AG04450 (cell line): ENCODE measurements at regions not wholly inside any gene's neighbourhood (a gene's known extent, or its start where the extent isn't known, plus 50 kb on each side); places are given as distances from the start of the nearest gene placed in this dataset.

Source experiments
- CTCF ChIA-PET: fragments of 300-600, 350-600 bp; formaldehyde crosslinking; extraction: SDS; loops from one replicate; lab custom pipeline; 2022; ENCODE audit warnings: antibody characterized with exemption, inconsistent platforms; lab: Charles Lee
- POLR2A ChIA-PET: fragments of 350-600 bp; formaldehyde crosslinking; extraction: SDS; loops from one replicate; lab custom pipeline; 2021; ENCODE audit warnings: antibody characterized with exemption, inconsistent platforms; lab: Yijun Ruan, JAX
- DNase-seq: peaks from one replicate; pipeline ENCODE4 v3.0.0-alpha.2; 2011; ENCODE audit warnings: low read depth, low spot score
- H3K27ac ChIP-seq: one replicate; pipeline ENCODE4 v1.5.1; 2012; ENCODE audit warnings: low read depth, low read length, control low read depth
- H3K27me3 ChIP-seq: one replicate; pipeline ENCODE4 v1.6.0; 2012; ENCODE audit warnings: low read length; ENCODE audit not compliant: control insufficient read depth, insufficient read depth
- H3K4me3 ChIP-seq: 2 replicates; pipeline ENCODE4 v1.5.1; 2011; ENCODE audit warnings: mild to moderate bottlenecking, low read depth, low read length, control low read depth
- H3K9me3 ChIP-seq: 2 replicates; pipeline ENCODE4 v1.5.1; 2012; ENCODE audit warnings: low read length; ENCODE audit not compliant: control insufficient read depth, insufficient read depth
- CTCF ChIP-seq: IDR thresholded peaks from 2 replicates; pipeline ENCODE4 v1.5.1; 2011; ENCODE audit warnings: low read depth, low read length, control low read depth, inconsistent platforms

- CTCF ChIA-PET, result interaction anchor here (0.7 to 2.0 kb wide), 3 partner anchors 23 to 406 kb away, joined by 3 to 6 read pairs (median 3); partner anchors contain the start of gene ARL4A
- POLR2A ChIA-PET, result no interaction called here
Measured at GRCh38 chr7:13093160-13093559, 405.7 kb downstream of the ARL4A start.

GRCh38 chr7:13097499-13097898 is 410.1 kb downstream of the ARL4A start:
- POLR2A ChIA-PET, result no interaction called here
- no peak overlapping the region for H3K4me3 ChIP-seq
- CTCF ChIA-PET, result no interaction called here
- DNase-seq, result no peak
- no peak for TF ChIP-seq CTCF
- H3K27ac ChIP-seq, result no peak overlapping the region
- H3K27me3 ChIP-seq, result no peaks in the 10 kb centered on the region
- no peaks in the 10 kb centered on the region for H3K9me3 ChIP-seq

More at GRCh38 chr7:13093160-13093559, 405.7 kb downstream of the ARL4A start:
- no peaks in the 10 kb centered on the region for H3K9me3 ChIP-seq
- no peaks in the 10 kb centered on the region for H3K27me3 ChIP-seq
- TF ChIP-seq CTCF, result no peak
- H3K4me3 ChIP-seq, result no peak overlapping the region
- H3K27ac ChIP-seq, result no peak overlapping the region
- DNase-seq, result no peak

GRCh38 chr7:13098161-13098560 is 410.7 kb downstream of the ARL4A start:
- H3K27ac ChIP-seq, result no peak overlapping the region
- ChIA-PET POLR2A (no interaction called here), CTCF (interaction anchor here (0.7 kb wide), 1 partner anchor 368 kb away, joined by 3 read pairs; no protein-coding TSS in a partner anchor)
- DNase-seq, result no peak
- H3K9me3 ChIP-seq, result no peaks in the 10 kb centered on the region
- no peak for TF ChIP-seq CTCF
- H3K27me3 ChIP-seq, result no peaks in the 10 kb centered on the region
- H3K4me3 ChIP-seq, result no peak overlapping the region

GRCh38 chr7:13099154-13099795 is 411.8 kb downstream of the ARL4A start:
- Histone ChIP-seq H3K9me3 (no peaks in the 10 kb centered on the region), H3K27ac (no peak overlapping the region), H3K27me3 (no peaks in the 10 kb centered on the region), H3K4me3 (no peak overlapping the region)
- no peak for DNase-seq
- ChIA-PET CTCF (no interaction called here), POLR2A (no interaction called here)
- no peak for TF ChIP-seq CTCF

GRCh38 chr7:13104128-13104527 is 416.7 kb downstream of the ARL4A start:
- DNase-seq, result no peak
- CTCF ChIA-PET, result no interaction called here
- H3K9me3 ChIP-seq, result peaks cover 1% of the 10 kb centered on the region; the same call in 1 of the 2 replicates
- TF ChIP-seq CTCF, result no peak
- H3K27me3 ChIP-seq, result no peaks in the 10 kb centered on the region
- H3K27ac ChIP-seq, result no peak overlapping the region
- no peak overlapping the region for H3K4me3 ChIP-seq
- POLR2A ChIA-PET, result no interaction called here
